GM23248 (cell line): ENCODE measurements at regions not wholly inside any gene's neighbourhood (a gene's known extent, or its start where the extent isn't known, plus 50 kb on each side); places are given as distances from the start of the nearest gene placed in this dataset.

Experiments used
- DNase-seq: peaks from one replicate; pipeline ENCODE4 v3.0.0-alpha.2; 2015
- H2AFZ ChIP-seq: fragments of 200-600 bp; sonication (generic); 2 replicates; pipeline ENCODE4 v1.6.1; 2016; ENCODE audit warnings: antibody characterized with exemption
- H3F3A ChIP-seq: fragments of 200-600 bp; sonication (generic); 2 replicates; pipeline ENCODE4 v1.6.1; 2016; ENCODE audit warnings: mild to moderate bottlenecking, antibody characterized with exemption, mixed run types; ENCODE audit not compliant: insufficient read depth
- H3K27ac ChIP-seq: fragments of 200-600 bp; sonication (generic); 2 replicates; pipeline ENCODE4 v1.5.1; 2016; ENCODE audit warnings: mild to moderate bottlenecking
- H3K27me3 ChIP-seq: fragments of 200-600 bp; sonication (generic); replicated peaks from 2 replicates; pipeline ENCODE4 v1.6.1; 2016; ENCODE audit warnings: mild to moderate bottlenecking; ENCODE audit not compliant: insufficient read depth
- H3K36me3 ChIP-seq: fragments of 200-600 bp; sonication (generic); 2 replicates; pipeline ENCODE4 v1.6.1; 2016; ENCODE audit warnings: low read depth, mild to moderate bottlenecking
- H3K4me1 ChIP-seq: fragments of 200-600 bp; sonication (generic); 2 replicates; pipeline ENCODE4 v1.6.1; 2016; ENCODE audit warnings: mild to moderate bottlenecking; ENCODE audit not compliant: insufficient read depth
- H3K4me2 ChIP-seq: fragments of 200-600 bp; sonication (generic); one replicate; pipeline ENCODE4 v1.6.1; 2016; ENCODE audit warnings: mild to moderate bottlenecking; ENCODE audit not compliant: unreplicated experiment
- H3K4me3 ChIP-seq: fragments of 200-600 bp; sonication (generic); 2 replicates; pipeline ENCODE4 v1.5.1; 2016; ENCODE audit warnings: mild to moderate bottlenecking
- H3K79me2 ChIP-seq: fragments of 200-600 bp; sonication (generic); 2 replicates; pipeline ENCODE4 v1.6.1; 2016; ENCODE audit warnings: mild to moderate bottlenecking; ENCODE audit not compliant: insufficient read depth
- H3K9ac ChIP-seq: fragments of 200-600 bp; sonication (generic); 2 replicates; pipeline ENCODE4 v1.6.1; 2016; ENCODE audit warnings: mild to moderate bottlenecking
- H3K9me2 ChIP-seq: fragments of 200-600 bp; sonication (generic); 2 replicates; pipeline ENCODE4 v1.6.1; 2016; ENCODE audit warnings: mixed run types, mild to moderate bottlenecking, moderate library complexity; ENCODE audit not compliant: insufficient read depth
- H3K9me3 ChIP-seq: fragments of 200-600 bp; sonication (generic); one replicate; pipeline ENCODE4 v1.6.1; 2017; ENCODE audit warnings: low read depth
- H4K20me1 ChIP-seq: fragments of 200-600 bp; sonication (generic); 2 replicates; pipeline ENCODE4 v1.6.0; 2016; ENCODE audit not compliant: insufficient read depth
- EZH2 ChIP-seq: fragments of 200-600 bp; sonication (generic); IDR thresholded peaks from 2 replicates; pipeline ENCODE4 v1.6.1; 2018; ENCODE audit warnings: antibody characterized with exemption, mild to moderate bottlenecking; ENCODE audit not compliant: insufficient read depth, poor library complexity, severe bottlenecking
- EZH2phosphoT487 ChIP-seq: fragments of 200-600 bp; sonication (generic); IDR thresholded peaks from 2 replicates; pipeline ENCODE4 v1.6.1; 2018; ENCODE audit warnings: antibody characterized with exemption, moderate library complexity, mild to moderate bottlenecking, low read depth; ENCODE audit not compliant: insufficient read depth
- WGBS, 2 experiments: methylation state at CpG; one replicate each; pipeline ENCODE4 v1.1.6; 2015 to 2017; ENCODE audit warnings: low lambda C conversion rate in 2 of 2, low coverage in 1 of 2; ENCODE audit errors: missing lambda C conversion rate in 2 of 2; 5-methylcytosine and 5-hydroxymethylcytosine counted together
- in situ Hi-C: fragments of 300-500 bp; cut with MboI; formaldehyde crosslinking; loops from 2 replicates; pipeline ENCODE4 v1.15.0; 2020

DNA sequence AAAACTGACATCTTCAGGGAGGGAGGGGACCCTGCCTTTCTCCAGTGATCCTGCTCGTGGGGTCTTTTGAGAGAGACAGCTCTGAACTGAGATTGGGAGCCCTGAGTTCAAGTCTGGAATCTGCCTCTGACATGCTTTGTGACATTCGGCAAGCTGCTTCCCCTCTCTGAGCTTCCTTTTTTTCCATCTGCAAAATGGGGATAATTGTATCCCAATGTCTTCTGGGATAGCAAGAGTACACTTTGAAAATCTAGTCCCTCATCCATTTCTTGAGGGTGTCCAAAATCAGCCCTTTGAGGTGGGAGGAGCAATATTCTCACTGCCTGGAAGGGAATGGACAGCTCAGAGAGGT is 186.3 kb downstream of the RGS3 start:
- H3K27ac ChIP-seq = no peak overlapping the region
- no peak for TF ChIP-seq EZH2
- no peak for TF ChIP-seq EZH2phosphoT487
- DNase-seq = no peak
- H3K36me3 ChIP-seq = no peaks in the 10 kb centered on the region
- H3K9me2 ChIP-seq = no peaks in the 10 kb centered on the region
- H3K4me3 ChIP-seq = no peak overlapping the region
- H3K79me2 ChIP-seq = no peaks in the 10 kb centered on the region
- H4K20me1 ChIP-seq = no peaks in the 10 kb centered on the region
- no peak overlapping the region for H2AFZ ChIP-seq
- no peak overlapping the region for H3K4me2 ChIP-seq
- in situ Hi-C loops = loop anchor here (10.0 kb wide), 1 partner anchor 225 kb away; no protein-coding TSS in a partner anchor
- H3K9ac ChIP-seq = no peak overlapping the region
- H3F3A ChIP-seq = peaks cover 4% of the 10 kb centered on the region; the same call in 1 of the 2 replicates
- no peaks in the 10 kb centered on the region for H3K27me3 ChIP-seq
- no peaks in the 10 kb centered on the region for H3K9me3 ChIP-seq
- H3K4me1 ChIP-seq = peaks cover 9% of the 10 kb centered on the region
- WGBS, 2 experiments = 93 to 95% methylated on average over 2 of the region's 2 CpGs

DNA sequence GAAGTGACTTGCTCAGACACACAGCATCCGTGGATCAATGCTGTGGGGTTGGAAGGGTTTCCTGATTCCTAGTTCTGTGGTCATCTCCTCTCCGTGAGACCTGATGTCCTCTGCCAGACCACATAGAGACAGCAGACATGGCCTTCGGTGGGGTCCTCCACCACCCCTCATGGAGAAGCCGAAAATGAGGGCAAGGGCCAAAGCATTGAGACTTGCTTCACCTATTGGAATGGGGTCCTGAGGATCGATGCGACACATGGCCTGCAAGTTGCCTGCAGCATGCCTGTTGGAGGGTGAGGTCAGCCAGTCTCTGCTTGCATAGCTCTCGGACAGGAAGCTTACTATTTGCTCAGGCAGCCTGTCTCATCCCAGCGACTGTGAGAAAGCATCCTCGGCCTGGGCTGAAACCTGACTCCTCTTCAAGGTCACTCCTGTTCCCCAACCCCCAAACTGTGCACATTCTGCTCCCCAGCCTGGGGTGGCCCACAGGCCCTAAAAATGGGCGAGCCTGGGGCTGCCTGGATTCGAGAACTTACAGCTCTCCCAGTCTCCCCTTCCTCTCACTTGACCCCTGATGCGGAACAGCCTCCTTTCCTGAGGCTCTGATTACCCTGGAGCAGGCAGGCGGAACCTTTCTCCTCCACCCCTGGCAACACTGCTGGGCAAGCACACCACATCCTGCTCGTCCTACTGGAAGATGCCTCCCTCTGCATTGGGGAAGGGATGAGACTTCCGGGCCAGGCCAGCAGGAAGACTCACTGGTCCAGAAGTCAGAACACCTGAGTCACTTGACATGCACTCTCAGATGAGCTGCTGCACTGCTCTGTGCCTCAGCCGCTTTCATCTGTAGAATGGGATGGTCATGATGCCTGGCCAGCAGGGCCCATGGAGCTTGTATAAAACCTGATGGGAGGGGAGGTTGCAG is 186.9 kb downstream of the RGS3 start:
- H4K20me1 ChIP-seq = no peaks in the 10 kb centered on the region
- no peaks in the 10 kb centered on the region for H3K79me2 ChIP-seq
- H3K4me3 ChIP-seq = no peak overlapping the region
- no peaks in the 10 kb centered on the region for H3K27me3 ChIP-seq
- H2AFZ ChIP-seq = 0 out of 2 replicates have a peak overlapping the region, but pooled peaks have one; percentile 22
- H3K4me1 ChIP-seq = peaks cover 13% of the 10 kb centered on the region
- no peaks in the 10 kb centered on the region for H3K36me3 ChIP-seq
- H3K4me2 ChIP-seq = no peak overlapping the region
- H3K27ac ChIP-seq = no peak overlapping the region
- in situ Hi-C loops = loop anchor here (10.0 kb wide), 1 partner anchor 226 kb away; no protein-coding TSS in a partner anchor
- no peaks in the 10 kb centered on the region for H3K9me2 ChIP-seq
- peaks cover 4% of the 10 kb centered on the region; the same call in 1 of the 2 replicates for H3F3A ChIP-seq
- 87 to 90% methylated on average over 16 of the region's 16 CpGs for WGBS, 2 experiments
- no peak for TF ChIP-seq EZH2
- no peak for TF ChIP-seq EZH2phosphoT487
- H3K9me3 ChIP-seq = no peaks in the 10 kb centered on the region
- DNase-seq = peak; percentile 74
- no peak overlapping the region for H3K9ac ChIP-seq

DNA sequence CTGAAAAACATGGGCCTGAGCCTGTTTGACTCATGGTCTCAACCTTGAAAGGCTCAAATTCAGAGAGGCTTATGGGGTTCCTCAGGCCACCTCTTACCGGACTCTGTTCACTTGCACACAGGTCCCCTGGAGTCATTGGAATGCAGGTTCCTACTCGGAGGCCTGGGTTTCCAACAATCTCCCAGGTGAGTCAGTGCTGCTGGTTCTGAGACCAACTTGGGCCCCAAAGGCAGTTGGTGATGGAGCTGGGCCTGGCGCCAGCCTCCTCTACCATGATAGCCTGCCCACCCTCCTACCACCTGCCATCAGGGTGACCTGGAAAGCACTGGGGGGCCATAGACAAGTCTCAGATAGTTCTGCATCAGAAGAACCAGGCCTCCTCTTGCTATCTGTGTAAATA is 188.4 kb downstream of the RGS3 start:
- in situ Hi-C loops = loop anchor here (10.0 kb wide), 1 partner anchor 227 kb away; no protein-coding TSS in a partner anchor
- Histone ChIP-seq H3K4me3 (no peak overlapping the region), H2AFZ (no peak overlapping the region), H3K79me2 (no peaks in the 10 kb centered on the region), H3K36me3 (no peaks in the 10 kb centered on the region), H3K4me1 (peaks cover 13% of the 10 kb centered on the region), H3K9me2 (no peaks in the 10 kb centered on the region), H4K20me1 (no peaks in the 10 kb centered on the region), H3K4me2 (no peak overlapping the region), H3K9ac (no peak overlapping the region), H3K27me3 (no peaks in the 10 kb centered on the region), H3K9me3 (no peaks in the 10 kb centered on the region), H3K27ac (no peak overlapping the region), H3F3A (peaks cover 4% of the 10 kb centered on the region; the same call in 1 of the 2 replicates)
- TF ChIP-seq EZH2phosphoT487 (no peak), EZH2 (no peak)
- no peak for DNase-seq
- WGBS, 2 experiments = 96 to 100% methylated on average over 3 of the region's 3 CpGs

DNA sequence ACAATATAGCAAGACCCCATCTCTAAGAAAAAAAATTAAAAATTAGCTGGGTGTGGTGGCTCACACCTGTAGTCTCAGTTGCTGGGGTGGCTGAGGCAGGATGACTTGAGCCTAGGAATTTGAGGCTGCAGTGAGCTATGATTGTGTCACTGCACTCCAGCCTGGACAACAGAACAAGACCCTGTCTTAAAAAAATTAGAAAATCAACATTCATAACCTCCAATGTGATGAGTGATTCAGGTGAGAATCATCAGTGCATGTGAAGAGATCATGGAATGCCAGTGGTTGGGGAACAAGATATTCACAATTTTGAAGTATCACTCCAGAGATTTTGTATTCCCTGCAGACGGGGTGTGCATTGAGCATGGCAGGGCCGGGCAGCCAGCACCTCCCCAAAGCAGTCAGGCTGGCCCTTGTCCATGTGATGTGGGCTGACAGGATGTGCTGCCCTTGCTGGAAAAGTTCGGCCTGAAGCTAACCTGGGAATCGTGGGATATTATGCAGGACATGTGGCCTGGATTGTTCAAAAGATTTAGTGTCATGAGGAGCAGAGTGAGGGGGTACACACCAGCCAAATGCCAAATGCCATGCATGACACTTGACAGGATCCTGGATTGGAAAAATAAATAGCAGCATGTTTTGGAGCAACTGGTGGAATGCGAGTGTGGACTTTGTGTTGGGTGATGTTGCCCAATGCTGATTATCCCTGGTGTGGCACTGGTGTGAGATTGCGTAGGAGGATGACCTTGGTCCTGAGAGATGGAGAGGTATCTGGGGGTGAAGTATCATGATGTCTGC is 189.0 kb downstream of the RGS3 start:
- no peaks in the 10 kb centered on the region for H3K9me3 ChIP-seq

More for the DNA sequence above, 189.0 kb downstream of the RGS3 start:
- H2AFZ ChIP-seq = no peak overlapping the region
- no peak overlapping the region for H3K4me2 ChIP-seq
- H3K79me2 ChIP-seq = no peaks in the 10 kb centered on the region
- peaks cover 4% of the 10 kb centered on the region; the same call in 1 of the 2 replicates for H3F3A ChIP-seq
- no peaks in the 10 kb centered on the region for H3K36me3 ChIP-seq
- no peak for DNase-seq
- in situ Hi-C loops = loop anchor here (10.0 kb wide), 1 partner anchor 228 kb away; no protein-coding TSS in a partner anchor
- no peak overlapping the region for H3K9ac ChIP-seq
- H3K9me2 ChIP-seq = no peaks in the 10 kb centered on the region
- no peak overlapping the region for H3K27ac ChIP-seq
- TF ChIP-seq EZH2 (no peak), EZH2phosphoT487 (no peak)
- no peaks in the 10 kb centered on the region for H3K27me3 ChIP-seq
- H3K4me3 ChIP-seq = no peak overlapping the region
- 70 to 73% methylated on average over 6 of the region's 6 CpGs for WGBS, 2 experiments
- H4K20me1 ChIP-seq = no peaks in the 10 kb centered on the region
- H3K4me1 ChIP-seq = peaks cover 13% of the 10 kb centered on the region
